ENCODE measurements at regions not wholly inside any gene's neighbourhood (a gene's known extent, or its start where the extent isn't known, plus 50 kb on each side); places are given as distances from the start of the nearest gene placed in this dataset.

- no peak for TF ChIP-seq CTCF (IDR thresholded peaks at IDR 0.05)
- TF ChIP-seq POLR2A (IDR thresholded peaks at IDR 0.05) = no peak
Observed at GRCh38 chr14:52190337-52190931, 77.1 kb upstream of the PTGDR start.

All from thyroid gland (tissue), 4 donors.